K562 (cell line): ENCODE measurements at regions not wholly inside any gene's neighbourhood (a gene's known extent, or its start where the extent isn't known, plus 50 kb on each side); places are given as distances from the start of the nearest gene placed in this dataset. TPM values are rescaled to one million over a fixed set of nuclear protein-coding genes. Genes with fewer than 3 reads are reported as not detected.

Experiments
- ATAC-seq: fragments of 200-7000 bp; cut with Tn5 transposase; 3 replicates; pipeline ENCODE4 v1.9.1; 2020; ENCODE audit warnings: moderate library complexity
- BruUV-seq: library from RNA; stranded (reverse); fragments of 400-500 nt; replicated peaks from 2 replicates; lab custom pipeline; 2021; lab: Mats Ljungman, UMichigan
- CTCF ChIA-PET: fragments of 300-600 bp; formaldehyde crosslinking; extraction: SDS; loops from one replicate; lab custom pipeline; 2021; ENCODE audit warnings: low intra/inter-chr PET ratio; lab: Yijun Ruan, JAX
- POLR2A ChIA-PET: fragments of 300-600, 350-650 bp; sonication (Branson Sonifier 250); formaldehyde crosslinking; extraction: SDS; loops from one replicate; lab custom pipeline; 2021; ENCODE audit warnings: antibody characterized with exemption, inconsistent platforms; lab: Yijun Ruan, JAX
- DNase-seq, 4 experiments: peaks; one replicate each; pipeline versions ENCODE4 v3.0.0 to v3.0.0-alpha.2; 2011 to 2018; ENCODE audit warnings: low spot score in 3 of 4, mixed read lengths in 3 of 4; ENCODE audit errors: extremely low read depth in 1 of 4
- FAIRE-seq: peaks from 2 replicates; lab custom pipeline; 2011; peaks lifted over from hg19 to GRCh38; lab: Jason Lieb, UNC
- H2AFZ ChIP-seq: 2 replicates; pipeline ENCODE4 v1.6.0; 2011; ENCODE audit warnings: low read depth, low read length, control low read depth, inconsistent platforms
- H3K27ac ChIP-seq: fragments of 200-600 bp; 3 replicates; pipeline ENCODE4 v1.8.0; 2011; ENCODE audit warnings: low read depth, mild to moderate bottlenecking, control low read depth, inconsistent platforms, low read length, moderate library complexity, mixed read lengths; ENCODE audit errors: extremely low read depth
- H3K27me3 ChIP-seq, 2 experiments: fragments of 300-600 bp in 1 of 2; 2 replicates in 1 of 2; 3 replicates in 1 of 2; pipeline versions ENCODE4 v1.6.0 to v1.8.0; 2011; ENCODE audit warnings: inconsistent platforms in 2 of 2, low read length in 2 of 2, mild to moderate bottlenecking in 1 of 2, mixed read lengths in 1 of 2, moderate library complexity in 1 of 2; ENCODE audit not compliant: control insufficient read depth in 2 of 2, insufficient read depth in 2 of 2
- H3K36me3 ChIP-seq: fragments of 300-600 bp; 3 replicates; pipeline ENCODE4 v1.8.0; 2011; ENCODE audit warnings: mild to moderate bottlenecking, low read length, inconsistent platforms; ENCODE audit not compliant: control insufficient read depth, insufficient read depth
- H3K4me1 ChIP-seq, 2 experiments: fragments of 200-600 bp in 1 of 2; replicated peaks in 1 of 2; 2 replicates in 1 of 2; 3 replicates in 1 of 2; pipeline versions ENCODE4 v1.5.1 to v1.8.0; 2011; ENCODE audit warnings: inconsistent platforms in 2 of 2, low read length in 2 of 2, mild to moderate bottlenecking in 1 of 2, mixed read lengths in 1 of 2, moderate library complexity in 1 of 2; ENCODE audit not compliant: control insufficient read depth in 2 of 2, insufficient read depth in 2 of 2
- H3K4me2 ChIP-seq: 2 replicates; pipeline ENCODE4 v1.6.1; 2011; ENCODE audit warnings: low read length, control low read depth, inconsistent platforms, mixed read lengths; ENCODE audit not compliant: insufficient read depth
- H3K4me3 ChIP-seq: fragments of 200-600 bp; sonication (generic), shearing (Covaris generic); 2 replicates; pipeline ENCODE4 v1.5.1; 2016; ENCODE audit warnings: control low read depth, inconsistent platforms
- H3K79me2 ChIP-seq: fragments of 200-600 bp; 3 replicates; pipeline ENCODE4 v1.8.0; 2011; ENCODE audit warnings: low read length, inconsistent platforms; ENCODE audit not compliant: control insufficient read depth, insufficient read depth
- H3K9ac ChIP-seq, 2 experiments: 2 replicates each; pipeline versions ENCODE4 v1.6.0 to v1.6.1; 2011; ENCODE audit warnings: low read depth in 2 of 2, low read length in 2 of 2, control low read depth in 1 of 2, inconsistent platforms in 1 of 2, mild to moderate bottlenecking in 1 of 2, mixed read lengths in 1 of 2; ENCODE audit not compliant: insufficient read depth in 1 of 2
- H3K9me1 ChIP-seq: one replicate; pipeline ENCODE4 v1.6.0; 2011; ENCODE audit warnings: inconsistent platforms, mild to moderate bottlenecking, low read length, moderate library complexity; ENCODE audit not compliant: control insufficient read depth, insufficient read depth
- H3K9me3 ChIP-seq: replicated peaks from 2 replicates; pipeline ENCODE4 v1.5.1; 2011; ENCODE audit warnings: low read depth, low read length, inconsistent platforms; ENCODE audit not compliant: control insufficient read depth, insufficient read depth
- H4K20me1 ChIP-seq: replicated peaks from 2 replicates; pipeline ENCODE4 v1.6.1; 2011; ENCODE audit warnings: low read length, inconsistent platforms, mixed read lengths; ENCODE audit not compliant: control insufficient read depth, insufficient read depth
- KAT7 ChIP-seq: sonication (generic); formaldehyde crosslinking; IDR thresholded peaks from 2 replicates; pipeline ENCODE4 v1.8.0; 2022; ENCODE audit warnings: missing genetic modification reagents, mild to moderate bottlenecking, borderline replicate concordance
- RBM34 ChIP-seq: fragments of 200-400 bp; formaldehyde crosslinking; IDR thresholded peaks from 2 replicates; pipeline ENCODE4 v1.6.1; 2018; ENCODE audit warnings: low read length, borderline replicate concordance; ENCODE audit not compliant: insufficient read depth
- ZNF79 ChIP-seq: fragments of 250-450 bp; sonication (Bioruptor Pico); IDR thresholded peaks from 2 replicates; pipeline ENCODE4 v1.4.0; 2020; ENCODE audit warnings: low read depth, mild to moderate bottlenecking, moderate library complexity
- WGBS: fragments of 100-300 bp; shearing (Covaris generic); methylation state at CpG from one replicate; pipeline ENCODE4 v1.1.6; 2016; ENCODE audit warnings: low coverage, mixed read lengths; ENCODE audit not compliant: insufficient coverage; ENCODE audit errors: missing lambda C conversion rate; 5-methylcytosine and 5-hydroxymethylcytosine counted together
- in situ Hi-C: fragments of 300-500 bp; cut with MboI; formaldehyde crosslinking; loops from 4 replicates; pipeline ENCODE4 v1.15.0; 2018; ENCODE audit warnings: inconsistent platforms, mixed read lengths
- intact Hi-C: fragments of 100-400 bp; cut with micrococcal nuclease; formaldehyde crosslinking; loops from 2 replicates; pipeline ENCODE4 v1.14.2; 2022
- small RNA-seq: library from RNA; depleted of rRNA; stranded (forward); fragments of <200 nt; gene quantifications from one replicate; pipeline ENCODE3, GENCODE V24; 2014

GRCh38 chr13:46947425-46948191 lies 50.8 kb upstream of the HTR2A start:
- Histone ChIP-seq H3K27me3 (no peaks in the 10 kb centered on the region), H3K4me1 (no peaks in the 10 kb centered on the region), H3K9ac (no peak overlapping the region), H2AFZ (no peak overlapping the region), H3K4me3 (no peak overlapping the region), H3K4me2 (no peak overlapping the region), H3K9me3 (no peaks in the 10 kb centered on the region), H3K36me3 (no peaks in the 10 kb centered on the region), H3K79me2 (no peaks in the 10 kb centered on the region), H3K9me1 (no peaks in the 10 kb centered on the region), H3K27ac (no peak overlapping the region), H4K20me1 (no peaks in the 10 kb centered on the region)
- ATAC-seq = no peak
- TF ChIP-seq ZNF79 = no peak
- no peak for TF ChIP-seq RBM34
- TF ChIP-seq KAT7 (CRISPR knock-in tag) = no peak
- intact Hi-C loops (no loop called here), in situ Hi-C loops (no loop called here)
- ChIA-PET POLR2A (no interaction called here), CTCF (no interaction called here)
- WGBS = 4% methylated on average over 4 of the region's 4 CpGs
- no peak for DNase-seq
- no TSS peak for BruUV-seq
- FAIRE-seq = no peak

Small RNAs in the stretch of these regions (small RNA-seq; reads per million reads assigned to genes)
- not detected for gene GNG5P5
- not detected for gene RN7SL700P
